ENCODE measurements at regions not wholly inside any gene's neighbourhood (a gene's known extent, or its start where the extent isn't known, plus 50 kb on each side); places are given as distances from the start of the nearest gene placed in this dataset.

DNA sequence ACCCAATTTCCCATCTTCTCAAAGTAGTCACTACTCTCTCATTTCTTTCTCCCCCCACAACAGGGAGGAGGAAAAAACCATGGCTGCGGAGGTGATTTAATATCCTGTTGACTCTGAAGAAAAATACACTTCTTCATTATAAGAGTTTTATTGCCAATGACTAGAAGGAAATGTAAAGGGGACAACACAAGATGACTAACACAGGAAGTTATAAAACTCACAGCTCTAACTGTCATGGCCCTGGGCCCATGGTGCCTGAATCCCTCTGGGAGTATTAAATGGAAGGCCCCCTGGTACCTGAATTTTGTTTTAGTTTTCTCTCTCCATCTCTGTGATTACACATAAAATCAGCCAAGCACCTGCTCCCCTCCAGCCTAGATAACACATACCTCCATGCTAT is 352.8 kb upstream of the FAT3 start:
- no peak overlapping the region for H3K27ac ChIP-seq
- H3K9me3 ChIP-seq = no peaks in the 10 kb centered on the region
- no peaks in the 10 kb centered on the region for H3K4me1 ChIP-seq
- no peaks in the 10 kb centered on the region for H3K27me3 ChIP-seq
- H3K4me3 ChIP-seq = no peak overlapping the region
- no peak for ATAC-seq (ENCODE audit: low FRiP score in 2 of 2)
- no peak for TF ChIP-seq POLR2AphosphoS5 (IDR thresholded peaks at IDR 0.05)
- TF ChIP-seq POLR2A (IDR thresholded peaks at IDR 0.05) = no peak
- TF ChIP-seq, protein P1, sequence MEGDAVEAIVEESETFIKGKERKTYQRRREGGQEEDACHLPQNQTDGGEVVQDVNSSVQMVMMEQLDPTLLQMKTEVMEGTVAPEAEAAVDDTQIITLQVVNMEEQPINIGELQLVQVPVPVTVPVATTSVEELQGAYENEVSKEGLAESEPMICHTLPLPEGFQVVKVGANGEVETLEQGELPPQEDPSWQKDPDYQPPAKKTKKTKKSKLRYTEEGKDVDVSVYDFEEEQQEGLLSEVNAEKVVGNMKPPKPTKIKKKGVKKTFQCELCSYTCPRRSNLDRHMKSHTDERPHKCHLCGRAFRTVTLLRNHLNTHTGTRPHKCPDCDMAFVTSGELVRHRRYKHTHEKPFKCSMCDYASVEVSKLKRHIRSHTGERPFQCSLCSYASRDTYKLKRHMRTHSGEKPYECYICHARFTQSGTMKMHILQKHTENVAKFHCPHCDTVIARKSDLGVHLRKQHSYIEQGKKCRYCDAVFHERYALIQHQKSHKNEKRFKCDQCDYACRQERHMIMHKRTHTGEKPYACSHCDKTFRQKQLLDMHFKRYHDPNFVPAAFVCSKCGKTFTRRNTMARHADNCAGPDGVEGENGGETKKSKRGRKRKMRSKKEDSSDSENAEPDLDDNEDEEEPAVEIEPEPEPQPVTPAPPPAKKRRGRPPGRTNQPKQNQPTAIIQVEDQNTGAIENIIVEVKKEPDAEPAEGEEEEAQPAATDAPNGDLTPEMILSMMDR (IDR thresholded peaks at IDR 0.05) = no peak
- no peak for TF ChIP-seq EP300 (IDR thresholded peaks at IDR 0.05)
- DNase-seq = no peak
- H3K36me3 ChIP-seq = no peaks in the 10 kb centered on the region
- WGBS, 2 donors = 62 to 63% methylated on average over 1 of the region's 1 CpG

GRCh38 chr11:91871048-91871447 is 353.6 kb upstream of the FAT3 start:
- Histone ChIP-seq H3K4me1 (no peaks in the 10 kb centered on the region), H3K36me3 (no peaks in the 10 kb centered on the region), H3K27me3 (no peaks in the 10 kb centered on the region), H3K9me3 (no peaks in the 10 kb centered on the region), H3K27ac (no peak overlapping the region), H3K4me3 (no peak overlapping the region)
- WGBS, 2 donors = 88 to 100% methylated on average over 2 of the region's 2 CpGs
- TF ChIP-seq POLR2AphosphoS5 (IDR thresholded peaks at IDR 0.05) = no peak
- TF ChIP-seq, protein P1 (IDR thresholded peaks at IDR 0.05) = no peak
- no peak for TF ChIP-seq EP300 (IDR thresholded peaks at IDR 0.05)
- TF ChIP-seq POLR2A (IDR thresholded peaks at IDR 0.05) = no peak
- no peak for DNase-seq
- no peak for ATAC-seq (ENCODE audit: low FRiP score in 2 of 2)

GRCh38 chr11:91869686-91870085 is 354.9 kb upstream of the FAT3 start:
- no peak overlapping the region for H3K27ac ChIP-seq
- H3K4me1 ChIP-seq = no peaks in the 10 kb centered on the region
- H3K9me3 ChIP-seq = no peaks in the 10 kb centered on the region
- TF ChIP-seq POLR2A (IDR thresholded peaks at IDR 0.05) = no peak
- TF ChIP-seq, protein P1 (IDR thresholded peaks at IDR 0.05) = no peak
- no peak for TF ChIP-seq POLR2AphosphoS5 (IDR thresholded peaks at IDR 0.05)
- no peak for TF ChIP-seq EP300 (IDR thresholded peaks at IDR 0.05)
- no peaks in the 10 kb centered on the region for H3K27me3 ChIP-seq
- 6 to 8% methylated on average over 2 of the region's 2 CpGs for WGBS, 2 donors
- H3K36me3 ChIP-seq = no peaks in the 10 kb centered on the region
- H3K4me3 ChIP-seq = no peak overlapping the region
- DNase-seq (no peak), ATAC-seq (ENCODE audit: low FRiP score in 2 of 2) (no peak)

DNA sequence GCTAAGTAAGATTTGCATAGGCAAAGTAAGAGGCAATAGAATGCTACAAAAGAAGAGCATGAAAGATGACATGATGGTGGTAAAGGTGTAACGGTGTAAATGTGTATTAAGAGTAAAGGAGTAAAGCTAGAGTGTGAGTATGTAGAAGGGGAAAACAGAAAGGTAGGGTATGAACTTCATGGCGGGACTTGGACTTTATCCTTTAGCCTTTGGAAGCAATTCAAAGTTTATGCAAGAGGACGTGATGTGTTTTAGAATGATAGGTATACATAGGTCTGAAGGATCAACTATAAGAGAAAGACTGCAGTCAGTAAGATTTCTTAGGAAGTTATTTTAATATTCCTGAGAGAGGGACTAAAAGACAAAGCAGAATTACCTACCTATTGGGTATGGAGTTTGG is 358.0 kb upstream of the FAT3 start:
- Histone ChIP-seq H3K9me3 (no peaks in the 10 kb centered on the region), H3K36me3 (no peaks in the 10 kb centered on the region), H3K27ac (no peak overlapping the region), H3K4me3 (no peak overlapping the region), H3K27me3 (no peaks in the 10 kb centered on the region), H3K4me1 (no peaks in the 10 kb centered on the region)
- WGBS, 2 donors = 86 to 89% methylated on average over 3 of the region's 3 CpGs
- TF ChIP-seq POLR2AphosphoS5 (IDR thresholded peaks at IDR 0.05) (no peak), EP300 (IDR thresholded peaks at IDR 0.05) (no peak), POLR2A (IDR thresholded peaks at IDR 0.05) (no peak)
- TF ChIP-seq, protein P1 (IDR thresholded peaks at IDR 0.05) = no peak
- ATAC-seq (ENCODE audit: low FRiP score in 2 of 2) = no peak
- no peak for DNase-seq

GRCh38 chr11:91860661-91861060 is 364.0 kb upstream of the FAT3 start:
- Histone ChIP-seq H3K27me3 (no peaks in the 10 kb centered on the region), H3K36me3 (no peaks in the 10 kb centered on the region), H3K27ac (no peak overlapping the region), H3K9me3 (no peaks in the 10 kb centered on the region), H3K4me3 (no peak overlapping the region), H3K4me1 (peaks cover 0 to 5% (median 3%) of the 10 kb centered on the region in 4 donors)
- WGBS, 2 donors = 50 to 58% methylated on average over 2 to 3 of the region's 3 CpGs
- TF ChIP-seq, protein P1 (IDR thresholded peaks at IDR 0.05) = no peak
- TF ChIP-seq POLR2AphosphoS5 (IDR thresholded peaks at IDR 0.05) = no peak
- no peak for TF ChIP-seq EP300 (IDR thresholded peaks at IDR 0.05)
- no peak for TF ChIP-seq POLR2A (IDR thresholded peaks at IDR 0.05)
- ATAC-seq (ENCODE audit: low FRiP score in 2 of 2) = no peak
- no peak for DNase-seq
